Mammary epithelial cell (primary cell): ENCODE measurements at regions not wholly inside any gene's neighbourhood (a gene's known extent, or its start where the extent isn't known, plus 50 kb on each side); places are given as distances from the start of the nearest gene placed in this dataset.

ENCODE experiments used
- CTCF ChIP-seq, 2 donors: IDR thresholded peaks in 1 of 2; conservative IDR thresholded peaks in 1 of 2; 2 replicates each; pipeline ENCODE4 v1.5.1; 2011 to 2012; ENCODE audit warnings: inconsistent platforms in 2 of 2, low read length in 2 of 2, mild to moderate bottlenecking in 2 of 2, control low read depth in 1 of 2, low read depth in 1 of 2; ENCODE audit not compliant: insufficient read depth in 1 of 2; ENCODE audit errors: extremely low read depth in 1 of 2
- EZH2 ChIP-seq: IDR thresholded peaks from 2 replicates; pipeline ENCODE4 v1.6.1; 2012; ENCODE audit warnings: low read length, inconsistent platforms, borderline replicate concordance

GRCh38 chr4:136664988-136665387 lies 867.3 kb downstream of the PCDH18 start:
- TF ChIP-seq CTCF (conservative IDR thresholded peaks at IDR 0.05 in 1 of 2, IDR thresholded peaks at IDR 0.05 in 1 of 2; ENCODE audit: extremely low read depth in 1 of 2, insufficient read depth in 1 of 2, low read depth in 1 of 2, low read length in 2 of 2): no peak
- no peak for TF ChIP-seq EZH2
